MM.1S (cell line): ENCODE measurements at regions not wholly inside any gene's neighbourhood (a gene's known extent, or its start where the extent isn't known, plus 50 kb on each side); places are given as distances from the start of the nearest gene placed in this dataset.

Experiments used
- EZH2 ChIP-seq: fragments of 300-600 bp; sonication (generic); optimal IDR thresholded peaks from 2 replicates; pipeline ENCODE3; 2017; ENCODE audit warnings: low read depth, mild to moderate bottlenecking, antibody characterized with exemption, low read length, mixed read lengths
- EZH2phosphoT487 ChIP-seq: fragments of 300-600 bp; sonication (generic); IDR thresholded peaks from 2 replicates; pipeline ENCODE4 v1.6.1; 2018; ENCODE audit warnings: antibody characterized with exemption, low read length
- TF ChIP-seq, protein P1 (sequence below): fragments of 300-600 bp; sonication (generic); IDR thresholded peaks from 2 replicates; pipeline ENCODE4 v1.5.1; 2016; ENCODE audit warnings: antibody characterized with exemption, low read length, mixed read lengths

DNA sequence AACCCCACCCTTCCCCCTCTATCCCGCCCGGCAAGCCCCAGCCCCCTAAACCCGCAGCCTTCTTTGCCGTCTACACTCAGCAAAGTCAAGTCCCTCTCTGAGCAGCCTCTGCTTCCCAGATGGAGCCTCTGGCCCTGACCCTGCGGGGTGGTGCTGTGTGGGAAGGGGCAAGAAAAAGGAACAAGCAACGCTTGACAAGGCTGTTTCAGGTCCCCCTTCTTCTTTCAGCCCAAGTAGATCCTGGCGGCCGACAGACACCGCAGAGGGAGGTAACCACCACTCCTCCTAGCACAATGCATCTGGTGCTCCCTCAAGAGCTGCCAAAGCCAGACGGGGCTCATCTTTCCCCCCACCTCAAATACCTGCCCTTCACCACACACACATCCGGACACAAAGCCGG lies 178.3 kb downstream of the ENGASE start:
- TF ChIP-seq EZH2 = no peak
- TF ChIP-seq, protein P1, sequence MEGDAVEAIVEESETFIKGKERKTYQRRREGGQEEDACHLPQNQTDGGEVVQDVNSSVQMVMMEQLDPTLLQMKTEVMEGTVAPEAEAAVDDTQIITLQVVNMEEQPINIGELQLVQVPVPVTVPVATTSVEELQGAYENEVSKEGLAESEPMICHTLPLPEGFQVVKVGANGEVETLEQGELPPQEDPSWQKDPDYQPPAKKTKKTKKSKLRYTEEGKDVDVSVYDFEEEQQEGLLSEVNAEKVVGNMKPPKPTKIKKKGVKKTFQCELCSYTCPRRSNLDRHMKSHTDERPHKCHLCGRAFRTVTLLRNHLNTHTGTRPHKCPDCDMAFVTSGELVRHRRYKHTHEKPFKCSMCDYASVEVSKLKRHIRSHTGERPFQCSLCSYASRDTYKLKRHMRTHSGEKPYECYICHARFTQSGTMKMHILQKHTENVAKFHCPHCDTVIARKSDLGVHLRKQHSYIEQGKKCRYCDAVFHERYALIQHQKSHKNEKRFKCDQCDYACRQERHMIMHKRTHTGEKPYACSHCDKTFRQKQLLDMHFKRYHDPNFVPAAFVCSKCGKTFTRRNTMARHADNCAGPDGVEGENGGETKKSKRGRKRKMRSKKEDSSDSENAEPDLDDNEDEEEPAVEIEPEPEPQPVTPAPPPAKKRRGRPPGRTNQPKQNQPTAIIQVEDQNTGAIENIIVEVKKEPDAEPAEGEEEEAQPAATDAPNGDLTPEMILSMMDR = no peak
- TF ChIP-seq EZH2phosphoT487 = no peak
